Vagina (tissue), 2 donors: ENCODE measurements at regions not wholly inside any gene's neighbourhood (a gene's known extent, or its start where the extent isn't known, plus 50 kb on each side); places are given as distances from the start of the nearest gene placed in this dataset.

Experiments
- CTCF ChIP-seq, 3 experiments: fragments of 450-650 bp in 2 of 3; fragments of 200-600 bp in 1 of 3; sonication (generic) in 1 of 3; IDR thresholded peaks; one replicate each; pipeline ENCODE4 v1.5.1; 2017 to 2019; ENCODE audit warnings: antibody characterized with exemption in 3 of 3, mild to moderate bottlenecking in 2 of 3, moderate library complexity in 2 of 3
- POLR2A ChIP-seq, 2 donors: fragments of 450-650 bp; IDR thresholded peaks; one replicate each; pipeline ENCODE4 v1.6.1; 2017; ENCODE audit warnings: antibody characterized with exemption in 2 of 2, mild to moderate bottlenecking in 2 of 2, moderate library complexity in 2 of 2

- no peak for TF ChIP-seq CTCF (IDR thresholded peaks at IDR 0.05)
- no peak for TF ChIP-seq POLR2A (IDR thresholded peaks at IDR 0.05)
These were observed 76.2 kb upstream of the TP63 start for GRCh38 chr3:189554868-189555557.
